Gastroesophageal sphincter (tissue), 2 donors: ENCODE measurements at regions not wholly inside any gene's neighbourhood (a gene's known extent, or its start where the extent isn't known, plus 50 kb on each side); places are given as distances from the start of the nearest gene placed in this dataset.

ENCODE experiments used
- EP300 ChIP-seq: sonication (generic); formaldehyde crosslinking; IDR thresholded peaks from one replicate; pipeline ENCODE4 v1.6.1; 2017; ENCODE audit warnings: antibody characterized with exemption, mild to moderate bottlenecking
- POLR2A ChIP-seq, 2 donors: fragments of 450-650 bp; IDR thresholded peaks; one replicate each; pipeline ENCODE4 v1.6.1; 2017; ENCODE audit warnings: antibody characterized with exemption in 2 of 2, mild to moderate bottlenecking in 2 of 2, moderate library complexity in 1 of 2
- POLR2AphosphoS5 ChIP-seq: sonication (generic); formaldehyde crosslinking; IDR thresholded peaks from one replicate; pipeline ENCODE4 v1.6.1; 2017; ENCODE audit warnings: antibody characterized with exemption

DNA sequence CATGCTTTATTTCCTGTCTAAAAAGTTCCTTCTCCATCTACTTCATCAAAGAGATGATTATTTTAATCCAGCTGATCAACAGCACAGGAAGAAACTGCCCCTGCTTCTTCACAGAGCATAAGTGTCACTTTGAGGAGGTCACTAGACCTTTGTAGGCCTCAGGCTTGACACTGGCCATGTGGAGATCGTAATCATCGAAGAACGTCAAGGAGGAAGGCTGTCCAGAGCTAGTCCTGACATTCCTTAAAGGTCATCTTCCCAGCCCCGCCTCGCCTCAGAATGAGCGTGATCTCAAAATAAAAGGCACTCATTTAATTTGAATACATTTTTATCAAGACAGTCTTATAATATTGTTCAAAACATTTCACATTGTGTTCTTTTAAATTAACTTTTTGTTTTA, 445.7 kb upstream of the CDH4 start:
- TF ChIP-seq POLR2AphosphoS5 = no peak
- no peak for TF ChIP-seq POLR2A (IDR thresholded peaks at IDR 0.05)
- TF ChIP-seq EP300 = no peak
